SJSA1 (cell line): ENCODE measurements at regions not wholly inside any gene's neighbourhood (a gene's known extent, or its start where the extent isn't known, plus 50 kb on each side); places are given as distances from the start of the nearest gene placed in this dataset.

Experiments used
- DNase-seq, 2 experiments: peaks; one replicate each; pipeline ENCODE4 v3.0.0-alpha.2; 2015 to 2020; ENCODE audit warnings: low spot score in 2 of 2, low read depth in 1 of 2
- H3K27ac ChIP-seq: fragments of 250-450 bp; sonication (Bioruptor Pico); 2 replicates; pipeline ENCODE4 v1.5.1; 2020; ENCODE audit warnings: mild to moderate bottlenecking, moderate library complexity
- H3K27me3 ChIP-seq: fragments of 250-450 bp; sonication (Bioruptor Pico); replicated peaks from 2 replicates; pipeline ENCODE4 v1.5.1; 2020; ENCODE audit warnings: mild to moderate bottlenecking, moderate library complexity
- H3K36me3 ChIP-seq: fragments of 250-450 bp; sonication (Bioruptor Pico); 2 replicates; pipeline ENCODE4 v1.5.1; 2020; ENCODE audit warnings: mild to moderate bottlenecking
- H3K4me1 ChIP-seq: fragments of 250-450 bp; sonication (Bioruptor Pico); replicated peaks from 2 replicates; pipeline ENCODE4 v1.6.1; 2021; ENCODE audit warnings: mild to moderate bottlenecking
- H3K4me3 ChIP-seq: fragments of 250-450 bp; sonication (Bioruptor Pico); 2 replicates; pipeline ENCODE4 v1.5.1; 2020; ENCODE audit warnings: mild to moderate bottlenecking
- H3K9me3 ChIP-seq: fragments of 250-450 bp; sonication (Bioruptor Pico); replicated peaks from 2 replicates; pipeline ENCODE4 v1.5.1; 2020; ENCODE audit warnings: mild to moderate bottlenecking

DNA sequence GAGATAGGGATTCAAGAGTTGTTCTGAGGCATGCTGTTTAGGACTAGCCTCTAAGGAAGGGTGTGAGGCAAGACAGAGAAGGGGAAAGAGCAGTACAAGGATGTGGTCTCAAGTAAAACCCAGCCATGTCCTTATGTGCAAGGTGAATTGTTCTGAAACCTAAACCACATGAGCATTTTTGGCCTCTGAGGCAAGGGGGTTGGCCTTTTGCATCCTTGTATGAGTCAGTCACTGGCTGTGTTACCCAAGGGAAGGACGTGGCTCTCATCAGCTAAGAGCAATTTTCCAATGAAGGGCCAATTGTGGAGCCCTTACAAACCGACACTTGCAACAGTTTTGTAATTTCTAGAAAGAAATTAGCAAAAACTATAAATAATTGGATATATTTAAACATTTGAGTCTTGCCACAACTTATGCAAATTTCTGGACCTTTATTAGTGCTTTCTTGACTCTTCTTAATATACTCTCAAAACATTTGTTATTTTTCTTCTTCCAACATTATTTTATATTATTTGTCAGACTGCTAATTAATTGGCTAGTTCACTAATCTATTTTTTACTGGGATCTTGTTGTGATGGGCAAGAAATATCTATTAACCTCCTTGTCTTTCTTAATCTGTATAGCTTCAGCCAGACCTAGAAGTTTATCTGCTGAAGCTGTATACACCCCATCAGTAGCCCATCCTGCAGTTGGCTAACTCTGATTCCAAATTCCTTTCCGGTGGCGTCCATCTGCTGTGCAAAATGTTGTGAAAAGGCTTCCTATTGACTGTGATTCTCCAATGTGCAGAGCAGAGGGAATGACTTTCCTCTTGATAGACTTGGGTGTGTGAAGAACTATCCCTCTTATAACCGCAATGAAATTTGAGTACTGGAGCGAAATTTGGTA, 97.7 kb upstream of the P2RY1 start:
- H3K27ac ChIP-seq: no peak overlapping the region
- no peaks in the 10 kb centered on the region for H3K27me3 ChIP-seq
- no peaks in the 10 kb centered on the region for H3K36me3 ChIP-seq
- no peaks in the 10 kb centered on the region for H3K4me1 ChIP-seq
- no peaks in the 10 kb centered on the region for H3K9me3 ChIP-seq
- DNase-seq: no peak
- no peak overlapping the region for H3K4me3 ChIP-seq

GRCh38 chr3:152738656-152739055, 96.3 kb upstream of the P2RY1 start:
- Histone ChIP-seq H3K4me1 (no peaks in the 10 kb centered on the region), H3K27me3 (no peaks in the 10 kb centered on the region), H3K27ac (no peak overlapping the region), H3K4me3 (no peak overlapping the region), H3K9me3 (no peaks in the 10 kb centered on the region), H3K36me3 (no peaks in the 10 kb centered on the region)
- DNase-seq: no peak

- Histone ChIP-seq H3K9me3 (no peaks in the 10 kb centered on the region), H3K4me1 (no peaks in the 10 kb centered on the region), H3K36me3 (no peaks in the 10 kb centered on the region), H3K4me3 (no peak overlapping the region), H3K27me3 (no peaks in the 10 kb centered on the region), H3K27ac (no peak overlapping the region)
- no peak for DNase-seq
Observed at GRCh38 chr3:152742368-152743347, 92.3 kb upstream of the P2RY1 start.

- no peak overlapping the region for H3K4me3 ChIP-seq
- H3K9me3 ChIP-seq: no peaks in the 10 kb centered on the region
- no peaks in the 10 kb centered on the region for H3K4me1 ChIP-seq
- H3K27me3 ChIP-seq: no peaks in the 10 kb centered on the region
- no peaks in the 10 kb centered on the region for H3K36me3 ChIP-seq
- H3K27ac ChIP-seq: no peak overlapping the region
- DNase-seq: no peak
Observed at GRCh38 chr3:152745646-152746045, 89.3 kb upstream of the P2RY1 start.

DNA sequence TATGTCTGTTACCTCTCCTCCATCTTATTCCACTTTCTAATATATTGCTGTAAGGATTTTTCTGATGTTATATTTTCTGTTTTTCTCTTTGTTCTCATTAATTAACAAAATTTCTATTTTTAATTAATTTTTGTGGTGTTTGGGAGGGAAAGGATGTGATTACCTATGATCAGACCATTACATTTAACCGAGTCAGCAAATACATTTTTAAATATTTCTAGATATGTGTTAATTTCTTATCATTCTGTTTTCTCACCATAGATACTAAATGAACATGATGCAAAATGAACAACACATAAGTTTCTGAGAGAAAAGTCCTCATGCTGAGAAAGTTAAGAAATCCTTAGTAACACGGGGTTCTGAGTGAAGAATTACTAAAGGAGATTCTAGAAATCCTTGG, 80.6 kb upstream of the P2RY1 start:
- no peak for DNase-seq
- H3K27me3 ChIP-seq: no peaks in the 10 kb centered on the region
- no peaks in the 10 kb centered on the region for H3K36me3 ChIP-seq
- H3K4me1 ChIP-seq: no peaks in the 10 kb centered on the region
- no peak overlapping the region for H3K4me3 ChIP-seq
- H3K27ac ChIP-seq: no peak overlapping the region
- no peaks in the 10 kb centered on the region for H3K9me3 ChIP-seq

GRCh38 chr3:152756807-152757206, 78.1 kb upstream of the P2RY1 start:
- Histone ChIP-seq H3K4me1 (no peaks in the 10 kb centered on the region), H3K27me3 (no peaks in the 10 kb centered on the region), H3K27ac (no peak overlapping the region), H3K4me3 (no peak overlapping the region), H3K36me3 (no peaks in the 10 kb centered on the region), H3K9me3 (no peaks in the 10 kb centered on the region)
- DNase-seq: no peak

GRCh38 chr3:152760024-152760563, 74.8 kb upstream of the P2RY1 start:
- no peak for DNase-seq
- Histone ChIP-seq H3K4me3 (no peak overlapping the region), H3K27ac (no peak overlapping the region), H3K36me3 (no peaks in the 10 kb centered on the region), H3K9me3 (no peaks in the 10 kb centered on the region), H3K27me3 (no peaks in the 10 kb centered on the region), H3K4me1 (no peaks in the 10 kb centered on the region)

GRCh38 chr3:152760591-152760990, 74.3 kb upstream of the P2RY1 start:
- Histone ChIP-seq H3K4me3 (no peak overlapping the region), H3K27me3 (no peaks in the 10 kb centered on the region), H3K27ac (no peak overlapping the region), H3K4me1 (no peaks in the 10 kb centered on the region), H3K9me3 (no peaks in the 10 kb centered on the region), H3K36me3 (no peaks in the 10 kb centered on the region)
- no peak for DNase-seq

GRCh38 chr3:152768478-152768877, 66.5 kb upstream of the P2RY1 start:
- no peak overlapping the region for H3K4me3 ChIP-seq
- H3K36me3 ChIP-seq: no peaks in the 10 kb centered on the region
- H3K27me3 ChIP-seq: no peaks in the 10 kb centered on the region
- H3K9me3 ChIP-seq: no peaks in the 10 kb centered on the region
- H3K4me1 ChIP-seq: no peaks in the 10 kb centered on the region
- no peak for DNase-seq
- no peak overlapping the region for H3K27ac ChIP-seq

DNA sequence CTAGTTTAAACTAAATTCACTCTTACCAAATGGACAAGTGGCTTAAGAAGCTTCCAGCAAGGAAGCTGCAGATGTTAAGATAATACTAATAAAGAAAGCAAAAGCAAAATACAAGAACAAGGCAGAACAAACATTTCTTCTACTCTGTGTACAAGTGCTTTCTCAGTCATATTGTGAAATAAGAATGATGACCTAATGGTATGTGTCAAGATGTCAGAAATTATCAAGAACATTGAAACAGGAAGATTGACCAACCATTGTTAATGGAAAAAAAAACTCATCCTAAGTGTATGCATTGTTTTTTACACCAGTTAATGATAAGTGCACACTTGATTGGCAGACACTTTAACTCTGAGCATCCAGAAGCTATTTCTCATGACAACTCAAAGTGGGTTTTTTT, 65.4 kb upstream of the P2RY1 start:
- Histone ChIP-seq H3K27ac (no peak overlapping the region), H3K9me3 (no peaks in the 10 kb centered on the region), H3K27me3 (no peaks in the 10 kb centered on the region), H3K4me1 (no peaks in the 10 kb centered on the region), H3K4me3 (no peak overlapping the region), H3K36me3 (no peaks in the 10 kb centered on the region)
- no peak for DNase-seq

GRCh38 chr3:152770296-152770695, 64.6 kb upstream of the P2RY1 start:
- Histone ChIP-seq H3K9me3 (no peaks in the 10 kb centered on the region), H3K27me3 (no peaks in the 10 kb centered on the region), H3K27ac (no peak overlapping the region), H3K36me3 (no peaks in the 10 kb centered on the region), H3K4me1 (no peaks in the 10 kb centered on the region), H3K4me3 (no peak overlapping the region)
- DNase-seq: no peak

GRCh38 chr3:152771120-152771519, 63.8 kb upstream of the P2RY1 start:
- H3K27me3 ChIP-seq: no peaks in the 10 kb centered on the region
- DNase-seq: no peak
- no peaks in the 10 kb centered on the region for H3K4me1 ChIP-seq
- H3K27ac ChIP-seq: no peak overlapping the region
- H3K9me3 ChIP-seq: no peaks in the 10 kb centered on the region
- no peaks in the 10 kb centered on the region for H3K36me3 ChIP-seq
- no peak overlapping the region for H3K4me3 ChIP-seq

DNA sequence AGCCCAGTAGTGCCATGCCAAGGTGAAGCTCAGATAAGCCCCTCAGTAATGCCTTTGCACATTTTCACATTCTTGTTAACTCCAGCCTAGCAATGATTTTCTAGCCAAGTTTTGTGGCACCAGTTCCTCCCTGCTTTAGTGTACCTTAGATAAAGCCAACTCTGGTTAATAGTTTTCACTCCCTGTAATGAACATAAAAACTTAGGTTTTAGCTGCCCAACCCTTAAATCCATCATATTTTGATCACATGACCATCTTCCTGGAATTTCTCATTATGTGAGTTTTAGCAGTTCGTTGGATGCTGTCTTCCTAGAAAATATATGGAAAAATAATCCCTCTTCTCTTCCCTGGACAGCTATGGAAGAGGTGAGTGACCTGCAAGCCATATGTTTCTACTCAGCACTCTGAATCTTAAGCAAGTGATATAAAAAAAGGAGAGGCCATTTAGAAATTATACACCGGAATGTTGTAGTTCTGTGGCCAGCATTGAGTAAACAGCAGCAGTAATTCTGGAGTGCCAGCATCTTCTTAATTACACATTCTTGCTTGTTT, 62.2 kb upstream of the P2RY1 start:
- Histone ChIP-seq H3K36me3 (no peaks in the 10 kb centered on the region), H3K4me3 (no peak overlapping the region), H3K4me1 (no peaks in the 10 kb centered on the region), H3K27me3 (no peaks in the 10 kb centered on the region), H3K27ac (no peak overlapping the region), H3K9me3 (no peaks in the 10 kb centered on the region)
- DNase-seq: no peak
